Uterus (tissue), 3 donors: ENCODE measurements at regions not wholly inside any gene's neighbourhood (a gene's known extent, or its start where the extent isn't known, plus 50 kb on each side); places are given as distances from the start of the nearest gene placed in this dataset.
"Not testable (repeated sequence)": the region's sequence is repeated elsewhere in the genome, so short reads cannot be mapped to it uniquely, and the experiment has no call there.

Experiments
- DNase-seq, 2 donors: peaks; one replicate each; pipeline ENCODE4 v3.0.0-alpha.2; 2019 to 2020
- H3K27ac ChIP-seq, 2 donors: fragments of 200-600 bp; sonication (generic); 1 replicate in 1 of 2; 2 replicates in 1 of 2; pipeline ENCODE4 v1.5.1; 2016 to 2018
- H3K27me3 ChIP-seq, 2 donors: fragments of 200-600 bp; sonication (generic); one replicate each; pipeline ENCODE4 v1.5.1; 2018 to 2019; ENCODE audit warnings: control low read depth in 1 of 2
- H3K36me3 ChIP-seq, 2 donors: fragments of 200-600 bp; sonication (generic); one replicate each; pipeline ENCODE4 v1.5.1; 2019; ENCODE audit warnings: control low read depth in 1 of 2
- H3K4me1 ChIP-seq, 2 donors: fragments of 200-600 bp; sonication (generic); one replicate each; pipeline ENCODE4 v1.5.1; 2018 to 2019; ENCODE audit warnings: control low read depth in 1 of 2
- H3K4me3 ChIP-seq, 2 donors: fragments of 200-600 bp; sonication (generic); 1 replicate in 1 of 2; 2 replicates in 1 of 2; pipeline ENCODE4 v1.5.1; 2018 to 2019; ENCODE audit warnings: mild to moderate bottlenecking in 1 of 2
- H3K9me3 ChIP-seq, 2 donors: fragments of 200-600 bp; sonication (generic); one replicate each; pipeline ENCODE4 v1.5.1; 2019; ENCODE audit warnings: control low read depth in 1 of 2
- POLR2A ChIP-seq, 2 donors: fragments of 450-650 bp; IDR thresholded peaks; one replicate each; pipeline ENCODE4 v1.6.1; 2016; ENCODE audit warnings: antibody characterized with exemption in 2 of 2, mild to moderate bottlenecking in 1 of 2, moderate library complexity in 1 of 2
- intact Hi-C: fragments of 100-400 bp; cut with DNase I; formaldehyde crosslinking; loops from one replicate; pipeline ENCODE4 v1.15.1; 2023; ENCODE audit warnings: low total_unique reads
- donor health status: DM: yes; HTN: yes; CAD: no.

- intact Hi-C loops, H3K27ac ChIP-seq, H3K9me3 ChIP-seq, H3K36me3 ChIP-seq, H3K4me1 ChIP-seq, H3K4me3 ChIP-seq, H3K27me3 ChIP-seq: not testable (repeated sequence)
- DNase-seq, result peak; percentile 27 to 45
- TF ChIP-seq POLR2A (IDR thresholded peaks at IDR 0.05), result peak in 1 of 2 donors; percentile 8
Measured at GRCh38 chr5:34191279-34191744, 148.3 kb upstream of the C1QTNF3 start.

- H3K9me3 ChIP-seq, H3K27me3 ChIP-seq, H3K4me1 ChIP-seq, H3K36me3 ChIP-seq, intact Hi-C loops, H3K4me3 ChIP-seq, H3K27ac ChIP-seq: not testable (repeated sequence)
- peak; percentile 31 to 32 for DNase-seq
Measured at GRCh38 chr5:34192064-34192922, 149.3 kb upstream of the C1QTNF3 start.

- H3K4me1 ChIP-seq, DNase-seq, H3K27me3 ChIP-seq, H3K4me3 ChIP-seq, H3K9me3 ChIP-seq, H3K36me3 ChIP-seq, intact Hi-C loops, H3K27ac ChIP-seq: not testable (repeated sequence)
Measured at GRCh38 chr5:34192923-34193262, 149.9 kb upstream of the C1QTNF3 start.

DNA sequence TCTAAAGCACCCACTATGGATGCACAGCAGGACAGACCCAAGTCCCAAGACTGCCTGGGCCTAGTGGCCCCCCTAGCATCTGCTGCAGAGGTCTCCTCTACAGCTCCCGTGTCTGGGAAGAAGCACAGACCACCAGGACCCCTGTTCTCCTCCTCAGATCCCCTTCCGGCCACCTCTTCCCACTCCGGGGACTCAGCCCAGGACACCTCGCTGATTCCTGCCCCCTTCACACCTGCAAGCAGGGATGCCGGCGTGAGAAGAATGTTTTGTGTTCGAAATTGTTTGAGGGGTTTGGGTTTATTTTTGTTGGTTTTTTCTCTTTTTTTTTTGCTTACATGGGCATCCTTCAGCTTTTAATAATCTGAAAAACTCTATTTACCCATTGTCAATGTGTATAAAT, 150.3 kb upstream of the C1QTNF3 start:
- intact Hi-C loops, H3K4me3 ChIP-seq, H3K36me3 ChIP-seq, DNase-seq, H3K4me1 ChIP-seq, H3K9me3 ChIP-seq, H3K27me3 ChIP-seq, H3K27ac ChIP-seq: not testable (repeated sequence)

GRCh38 chr5:34193804-34194203, 150.8 kb upstream of the C1QTNF3 start:
- intact Hi-C loops, result not testable (repeated sequence)

GRCh38 chr5:34196091-34196490, 153.1 kb upstream of the C1QTNF3 start:
- H3K27ac ChIP-seq, H3K4me3 ChIP-seq, DNase-seq, intact Hi-C loops, H3K4me1 ChIP-seq, H3K9me3 ChIP-seq, H3K27me3 ChIP-seq, H3K36me3 ChIP-seq: not testable (repeated sequence)

More at GRCh38 chr5:34193804-34194203, 150.8 kb upstream of the C1QTNF3 start:
- not testable (repeated sequence) for H3K27ac ChIP-seq, H3K9me3 ChIP-seq, H3K4me3 ChIP-seq, H3K36me3 ChIP-seq, H3K4me1 ChIP-seq, DNase-seq, H3K27me3 ChIP-seq

DNA sequence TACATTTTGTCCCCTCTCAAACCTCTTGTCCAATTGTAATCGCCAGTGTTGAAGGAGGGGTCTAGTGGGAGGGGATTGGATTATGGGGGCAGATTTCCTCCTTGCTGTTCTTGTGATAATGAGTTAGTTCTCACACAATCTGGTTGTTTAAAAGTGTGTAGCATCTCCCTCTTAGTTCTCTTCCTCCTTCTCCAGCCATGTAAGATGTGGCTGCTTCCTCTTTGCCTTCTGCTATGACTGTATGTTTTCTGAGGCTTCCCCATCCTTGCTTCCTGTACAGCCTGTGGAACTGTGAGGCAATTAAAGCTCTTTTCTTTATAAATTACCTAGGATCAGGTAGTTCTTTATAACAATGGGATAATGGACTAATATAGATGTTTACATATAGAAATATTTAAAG, 162.3 kb upstream of the C1QTNF3 start:
- H3K27ac ChIP-seq, DNase-seq, H3K4me3 ChIP-seq, H3K36me3 ChIP-seq, H3K27me3 ChIP-seq, H3K9me3 ChIP-seq, H3K4me1 ChIP-seq, intact Hi-C loops: not testable (repeated sequence)

DNA sequence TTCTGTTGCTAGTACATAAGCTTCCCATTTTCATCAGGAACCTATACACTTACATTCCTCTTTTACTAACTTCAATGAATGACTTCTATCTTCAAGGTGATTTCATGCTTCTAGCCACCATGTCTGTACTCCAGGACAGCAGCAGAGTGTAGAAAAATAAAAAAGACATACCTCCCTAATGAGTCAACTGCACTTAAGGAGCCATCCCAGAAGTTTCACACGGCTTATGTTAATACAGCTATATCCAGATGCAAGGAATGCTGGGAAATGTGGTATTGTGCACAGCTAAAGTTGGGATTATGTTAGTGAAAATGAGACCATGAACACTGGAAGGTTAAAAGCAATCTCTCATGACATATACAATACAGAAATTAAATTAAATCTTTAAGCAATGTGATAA, 174.4 kb upstream of the C1QTNF3 start:
- H3K27me3 ChIP-seq, H3K36me3 ChIP-seq, intact Hi-C loops, H3K27ac ChIP-seq, H3K4me1 ChIP-seq, H3K9me3 ChIP-seq, DNase-seq, H3K4me3 ChIP-seq: not testable (repeated sequence)

- intact Hi-C loops, H3K9me3 ChIP-seq, H3K4me3 ChIP-seq, H3K4me1 ChIP-seq, H3K27me3 ChIP-seq, H3K36me3 ChIP-seq, H3K27ac ChIP-seq, DNase-seq: not testable (repeated sequence)
Measured at GRCh38 chr5:34221329-34222073, 178.5 kb upstream of the C1QTNF3 start.

GRCh38 chr5:34223158-34223557, 180.1 kb upstream of the C1QTNF3 start:
- H3K4me3 ChIP-seq, DNase-seq, H3K27ac ChIP-seq, H3K36me3 ChIP-seq, intact Hi-C loops, H3K27me3 ChIP-seq, H3K9me3 ChIP-seq, H3K4me1 ChIP-seq: not testable (repeated sequence)

GRCh38 chr5:34230402-34230801, 187.4 kb upstream of the C1QTNF3 start:
- H3K4me3 ChIP-seq, H3K27ac ChIP-seq, H3K9me3 ChIP-seq, intact Hi-C loops, H3K4me1 ChIP-seq, DNase-seq, H3K27me3 ChIP-seq, H3K36me3 ChIP-seq: not testable (repeated sequence)

- DNase-seq, H3K9me3 ChIP-seq, H3K36me3 ChIP-seq, intact Hi-C loops, H3K4me1 ChIP-seq, H3K27me3 ChIP-seq: not testable (repeated sequence)
- peak overlapping the region; percentile 89 to 90 for H3K27ac ChIP-seq
- H3K4me3 ChIP-seq, result peak overlapping the region in 1 of 2 donors; percentile 55
Measured at GRCh38 chr5:34243802-34244201, 200.8 kb upstream of the C1QTNF3 start.

DNA sequence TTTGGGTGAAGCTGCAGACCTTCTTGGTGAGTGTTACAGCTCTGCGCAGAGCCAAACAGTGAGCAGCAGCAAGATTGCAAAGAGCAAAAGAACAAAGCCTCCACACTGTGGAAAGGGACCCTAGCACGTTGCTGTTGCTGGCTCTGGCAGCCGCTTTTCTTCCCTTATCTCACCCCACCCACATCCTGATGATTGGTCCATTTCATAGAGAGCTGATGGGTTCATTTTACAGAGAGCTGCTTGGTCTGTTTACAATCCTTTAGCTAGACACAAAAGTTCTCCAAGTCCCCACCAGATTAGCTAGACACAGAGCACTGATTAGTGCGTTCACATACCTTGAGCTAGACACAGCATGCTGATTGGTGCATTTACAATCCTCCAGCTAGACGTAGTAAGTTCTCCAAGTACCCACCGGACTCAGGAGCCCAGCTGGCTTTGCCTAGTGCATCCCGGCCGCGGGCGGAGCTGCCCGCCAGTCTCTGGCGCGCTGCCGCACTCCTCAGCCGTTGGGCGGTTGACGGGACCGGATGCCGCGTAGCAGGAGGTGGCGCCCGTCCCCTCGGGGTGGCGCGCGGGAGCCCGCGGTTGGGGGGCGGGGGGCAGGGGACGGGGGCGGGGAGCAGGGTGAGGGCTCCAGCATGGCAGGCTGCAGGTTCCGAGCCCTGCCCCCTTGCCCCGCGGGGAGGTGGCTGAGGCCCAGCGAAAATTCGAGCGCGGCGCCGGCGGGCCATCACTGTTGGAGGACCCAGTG, 201.4 kb upstream of the C1QTNF3 start:
- H3K9me3 ChIP-seq, intact Hi-C loops, H3K27me3 ChIP-seq, H3K36me3 ChIP-seq, H3K4me1 ChIP-seq: not testable (repeated sequence)
- peak; percentile 53 to 59 for DNase-seq
- H3K4me3 ChIP-seq, result peak overlapping the region; percentile 39 to 55
- H3K27ac ChIP-seq, result peak overlapping the region; percentile 89 to 90
